ENCODE measurements at regions not wholly inside any gene's neighbourhood (a gene's known extent, or its start where the extent isn't known, plus 50 kb on each side); places are given as distances from the start of the nearest gene placed in this dataset.

GRCh38 chr5:166236327-166236726 lies 2055.1 kb upstream of the WWC1 start:
- no peak for DNase-seq
- Histone ChIP-seq H3K4me3 (no peak overlapping the region), H3K9me3 (peaks cover 0 to 4% of the 10 kb centered on the region in 2 donors), H3K4me1 (no peaks in the 10 kb centered on the region), H3K27ac (no peak overlapping the region), H3K36me3 (no peaks in the 10 kb centered on the region), H3K27me3 (no peaks in the 10 kb centered on the region)
- no peak for TF ChIP-seq POLR2AphosphoS5 (IDR thresholded peaks at IDR 0.05)
- no peak for TF ChIP-seq POLR2A (IDR thresholded peaks at IDR 0.05)
- no peak for TF ChIP-seq EP300 (IDR thresholded peaks at IDR 0.05; ENCODE audit: low read depth)
- TF ChIP-seq CTCF (IDR thresholded peaks at IDR 0.05) = no peak
- WGBS, 2 donors (ENCODE audit: low coverage in 1 of 2) = 75 to 83% methylated on average over 1 of the region's 1 CpG
- in situ Hi-C loops (cut with MboI; ENCODE audit: low pct_ligation_motif_present in 1 of 4, low pct_unique_long_range_greater_than_20kb in 1 of 4, low sequenced_read_pairs in 3 of 4) (no loop called here), intact Hi-C loops (cut with DNase I; ENCODE audit: low total_unique reads) (no loop called here)

- no peak for DNase-seq
- intact Hi-C loops (cut with DNase I; ENCODE audit: low total_unique reads) = no loop called here
- H3K9me3 ChIP-seq = no peaks in the 10 kb centered on the region
- H3K4me3 ChIP-seq = no peak overlapping the region
- TF ChIP-seq POLR2A (IDR thresholded peaks at IDR 0.05) = no peak
- no peak for TF ChIP-seq CTCF (IDR thresholded peaks at IDR 0.05)
- TF ChIP-seq POLR2AphosphoS5 (IDR thresholded peaks at IDR 0.05) = no peak
- no peak for TF ChIP-seq EP300 (IDR thresholded peaks at IDR 0.05; ENCODE audit: low read depth)
- in situ Hi-C loops (cut with MboI; ENCODE audit: low pct_ligation_motif_present in 1 of 4, low pct_unique_long_range_greater_than_20kb in 1 of 4, low sequenced_read_pairs in 3 of 4) = no loop called here
- H3K4me1 ChIP-seq = no peaks in the 10 kb centered on the region
- H3K36me3 ChIP-seq = no peaks in the 10 kb centered on the region
- no peaks in the 10 kb centered on the region for H3K27me3 ChIP-seq
- no peak overlapping the region for H3K27ac ChIP-seq
- WGBS, 2 donors (ENCODE audit: low coverage in 1 of 2) = 89 to 97% methylated on average over 2 of the region's 2 CpGs
Observed at GRCh38 chr5:166240705-166241104, 2050.7 kb upstream of the WWC1 start.

- DNase-seq = no peak
- WGBS, 2 donors (ENCODE audit: low coverage in 1 of 2) = 60 to 79% methylated on average over 2 of the region's 2 CpGs
- Histone ChIP-seq H3K4me3 (no peak overlapping the region), H3K4me1 (no peaks in the 10 kb centered on the region), H3K36me3 (no peaks in the 10 kb centered on the region), H3K27ac (no peak overlapping the region), H3K9me3 (no peaks in the 10 kb centered on the region), H3K27me3 (no peaks in the 10 kb centered on the region)
- intact Hi-C loops (cut with DNase I; ENCODE audit: low total_unique reads) (no loop called here), in situ Hi-C loops (cut with MboI; ENCODE audit: low pct_ligation_motif_present in 1 of 4, low pct_unique_long_range_greater_than_20kb in 1 of 4, low sequenced_read_pairs in 3 of 4) (no loop called here)
- TF ChIP-seq POLR2AphosphoS5 (IDR thresholded peaks at IDR 0.05) = no peak
Observed at GRCh38 chr5:166245556-166245955, 2045.9 kb upstream of the WWC1 start.

- Histone ChIP-seq H3K27ac (no peak overlapping the region), H3K9me3 (no peaks in the 10 kb centered on the region), H3K36me3 (no peaks in the 10 kb centered on the region), H3K4me3 (no peak overlapping the region), H3K27me3 (no peaks in the 10 kb centered on the region), H3K4me1 (no peaks in the 10 kb centered on the region)
- no peak for DNase-seq
- TF ChIP-seq POLR2A (IDR thresholded peaks at IDR 0.05) = no peak
- no peak for TF ChIP-seq POLR2AphosphoS5 (IDR thresholded peaks at IDR 0.05)
- no peak for TF ChIP-seq EP300 (IDR thresholded peaks at IDR 0.05; ENCODE audit: low read depth)
- TF ChIP-seq CTCF (IDR thresholded peaks at IDR 0.05) = no peak
- intact Hi-C loops (cut with DNase I; ENCODE audit: low total_unique reads) = no loop called here
- WGBS, 2 donors (ENCODE audit: low coverage in 1 of 2) = 57 to 69% methylated on average over 3 to 4 of the region's 4 CpGs
- in situ Hi-C loops (cut with MboI; ENCODE audit: low pct_ligation_motif_present in 1 of 4, low pct_unique_long_range_greater_than_20kb in 1 of 4, low sequenced_read_pairs in 3 of 4) = no loop called here
Observed at GRCh38 chr5:166251786-166252185, 2039.7 kb upstream of the WWC1 start.

- Histone ChIP-seq H3K27ac (no peak overlapping the region), H3K27me3 (no peaks in the 10 kb centered on the region), H3K36me3 (no peaks in the 10 kb centered on the region), H3K4me1 (no peaks in the 10 kb centered on the region), H3K9me3 (no peaks in the 10 kb centered on the region), H3K4me3 (no peak overlapping the region)
- intact Hi-C loops (cut with DNase I; ENCODE audit: low total_unique reads) = no loop called here
- no peak for TF ChIP-seq POLR2AphosphoS5 (IDR thresholded peaks at IDR 0.05)
- TF ChIP-seq POLR2A (IDR thresholded peaks at IDR 0.05) = no peak
- TF ChIP-seq CTCF (IDR thresholded peaks at IDR 0.05) = no peak
- no peak for TF ChIP-seq EP300 (IDR thresholded peaks at IDR 0.05; ENCODE audit: low read depth)
- no peak for DNase-seq
- in situ Hi-C loops (cut with MboI; ENCODE audit: low pct_ligation_motif_present in 1 of 4, low pct_unique_long_range_greater_than_20kb in 1 of 4, low sequenced_read_pairs in 3 of 4) = no loop called here
- WGBS, 2 donors (ENCODE audit: low coverage in 1 of 2) = 79 to 85% methylated on average over 4 of the region's 4 CpGs
Observed at GRCh38 chr5:166257661-166258060, 2033.8 kb upstream of the WWC1 start.

All from transverse colon (tissue), 4 donors.